WTC11 (cell line): ENCODE measurements at regions not wholly inside any gene's neighbourhood (a gene's known extent, or its start where the extent isn't known, plus 50 kb on each side); places are given as distances from the start of the nearest gene placed in this dataset.

Experiments used
- ATAC-seq: fragments of 200-7000 bp; cut with Tn5 transposase; 2 replicates; pipeline ENCODE4 v1.10.0; 2021; ENCODE audit warnings: mild to moderate bottlenecking, moderate library complexity
- CTCF ChIA-PET: fragments of 300-600 bp; sonication (Branson Sonifier 250); formaldehyde crosslinking; loops from one replicate; lab custom pipeline; 2021; ENCODE audit warnings: antibody characterized with exemption; lab: Charles Lee
- POLR2A ChIA-PET: fragments of 350-600 bp; sonication (Branson Sonifier 250); formaldehyde crosslinking; loops from one replicate; lab custom pipeline; 2021; ENCODE audit warnings: antibody characterized with exemption; lab: Charles Lee
- DNase-seq: peaks from one replicate; pipeline ENCODE4 v3.0.0; 2021; ENCODE audit warnings: low spot score
- H3K27ac Mint-ChIP-seq: 2 replicates; pipeline ENCODE4 v1.8.0; 2021; ENCODE audit warnings: mixed read lengths
- H3K27me3 Mint-ChIP-seq: 2 replicates; pipeline ENCODE4 v1.8.0; 2021; ENCODE audit warnings: low read depth, mild to moderate bottlenecking, moderate library complexity, mixed read lengths
- H3K36me3 Mint-ChIP-seq: 2 replicates; pipeline ENCODE4 v1.8.0; 2021; ENCODE audit warnings: mixed read lengths
- H3K4me1 Mint-ChIP-seq: 2 replicates; pipeline ENCODE4 v1.8.0; 2022; ENCODE audit warnings: mixed read lengths
- H3K4me3 Mint-ChIP-seq: 2 replicates; pipeline ENCODE4 v1.8.0; 2021; ENCODE audit warnings: mild to moderate bottlenecking, moderate library complexity, mixed read lengths
- H3K9me3 Mint-ChIP-seq: 2 replicates; pipeline ENCODE4 v1.8.0; 2021; ENCODE audit warnings: mixed read lengths
- EMX1 ChIP-seq: fragments of 250-450 bp; sonication (Bioruptor Pico); IDR thresholded peaks from 2 replicates; pipeline ENCODE4 v1.8.0; 2021; ENCODE audit warnings: mild to moderate bottlenecking
- ESRRA ChIP-seq: sonication (generic); formaldehyde crosslinking; IDR thresholded peaks from 2 replicates; pipeline ENCODE4 v1.8.1; 2022; ENCODE audit warnings: mild to moderate bottlenecking, missing genetic modification reagents, borderline replicate concordance
- ETV6 ChIP-seq: sonication (generic); formaldehyde crosslinking; IDR thresholded peaks from 2 replicates; pipeline ENCODE4 v1.8.1; 2022; ENCODE audit warnings: mild to moderate bottlenecking, missing genetic modification reagents
- GABPB1 ChIP-seq: sonication (generic); formaldehyde crosslinking; IDR thresholded peaks from 2 replicates; pipeline ENCODE4 v1.8.1; 2023; ENCODE audit warnings: mild to moderate bottlenecking, missing genetic modification reagents
- GRHL2 ChIP-seq: fragments of 250-450 bp; sonication (Bioruptor Pico); IDR thresholded peaks from 2 replicates; pipeline ENCODE4 v1.8.0; 2022; ENCODE audit warnings: mild to moderate bottlenecking, moderate library complexity; ENCODE audit not compliant: insufficient replicate concordance, severe bottlenecking
- GTF2I ChIP-seq: fragments of 250-450 bp; sonication (Bioruptor Pico); conservative IDR thresholded peaks from 2 replicates; pipeline ENCODE4 v1.4.0; 2021; ENCODE audit warnings: mild to moderate bottlenecking
- HMGA2 ChIP-seq: fragments of 250-450 bp; sonication (Bioruptor Pico); IDR thresholded peaks from 2 replicates; pipeline ENCODE4 v1.4.0; 2021; ENCODE audit warnings: mild to moderate bottlenecking, moderate library complexity
- KAT7 ChIP-seq: sonication (generic); formaldehyde crosslinking; IDR thresholded peaks from 2 replicates; pipeline ENCODE4 v1.8.1; 2023; ENCODE audit warnings: missing genetic modification reagents, mild to moderate bottlenecking, borderline replicate concordance
- NR3C1 ChIP-seq: sonication (generic); formaldehyde crosslinking; conservative IDR thresholded peaks from 2 replicates; pipeline ENCODE4 v1.8.1; 2023; ENCODE audit warnings: low read depth, mild to moderate bottlenecking, missing genetic modification reagents
- OVOL2 ChIP-seq: fragments of 250-450 bp; sonication (Bioruptor Pico); IDR thresholded peaks from 2 replicates; pipeline ENCODE4 v1.9.0; 2021; ENCODE audit warnings: mild to moderate bottlenecking, borderline replicate concordance
- RORB ChIP-seq: fragments of 250-450 bp; sonication (Bioruptor Pico); IDR thresholded peaks from 2 replicates; pipeline ENCODE4 v1.9.0; 2021; ENCODE audit warnings: mild to moderate bottlenecking
- SOX15 ChIP-seq: fragments of 250-450 bp; sonication (Bioruptor Pico); IDR thresholded peaks from 2 replicates; pipeline ENCODE4 v1.9.0; 2021; ENCODE audit warnings: mild to moderate bottlenecking
- TCF7 ChIP-seq: sonication (generic); formaldehyde crosslinking; IDR thresholded peaks from 2 replicates; pipeline ENCODE4 v1.8.0; 2022; ENCODE audit warnings: mild to moderate bottlenecking, low read depth, missing genetic modification reagents, moderate library complexity
- TP53 ChIP-seq: sonication (generic); formaldehyde crosslinking; IDR thresholded peaks from 2 replicates; pipeline ENCODE4 v1.8.1; 2023; ENCODE audit warnings: mild to moderate bottlenecking, missing genetic modification reagents
- ZNF138 ChIP-seq: sonication (generic); formaldehyde crosslinking; conservative IDR thresholded peaks from 2 replicates; pipeline ENCODE4 v1.8.1; 2022; ENCODE audit warnings: mild to moderate bottlenecking, moderate library complexity, missing genetic modification reagents
- ZNF671 ChIP-seq: fragments of 250-450 bp; sonication (Bioruptor Pico); IDR thresholded peaks from 2 replicates; pipeline ENCODE4 v1.8.0; 2021; ENCODE audit warnings: mild to moderate bottlenecking
- TF ChIP-seq, protein P1 (sequence below): fragments of 250-450 bp; sonication (Bioruptor Pico); IDR thresholded peaks from 2 replicates; pipeline ENCODE4 v2.1.2; 2022; ENCODE audit warnings: mild to moderate bottlenecking, moderate library complexity
- TF ChIP-seq, protein P2 (sequence below): sonication (generic); formaldehyde crosslinking; IDR thresholded peaks from 2 replicates; pipeline ENCODE4 v1.8.0; 2023; ENCODE audit warnings: mild to moderate bottlenecking, missing genetic modification reagents
- TF ChIP-seq, protein P3 (sequence below): sonication (generic); formaldehyde crosslinking; IDR thresholded peaks from 2 replicates; pipeline ENCODE4 v1.8.1; 2022; ENCODE audit warnings: low read depth, missing genetic modification reagents, borderline replicate concordance
- TF ChIP-seq, protein P4 (sequence below): sonication (generic); formaldehyde crosslinking; IDR thresholded peaks from 2 replicates; pipeline ENCODE4 v1.8.1; 2023; ENCODE audit warnings: mild to moderate bottlenecking, missing genetic modification reagents, moderate library complexity
- TF ChIP-seq, protein P5 (sequence below): sonication (generic); formaldehyde crosslinking; IDR thresholded peaks from 2 replicates; pipeline ENCODE4 v1.8.0; 2022; ENCODE audit warnings: mild to moderate bottlenecking, missing genetic modification reagents
- TF ChIP-seq, protein P6 (sequence below): sonication (generic); formaldehyde crosslinking; IDR thresholded peaks from 2 replicates; pipeline ENCODE4 v1.8.0; 2023; ENCODE audit warnings: missing genetic modification reagents
- TF ChIP-seq, protein P7 (sequence below): sonication (generic); formaldehyde crosslinking; conservative IDR thresholded peaks from 2 replicates; pipeline ENCODE4 v1.8.1; 2022; ENCODE audit warnings: mild to moderate bottlenecking, missing genetic modification reagents

DNA sequence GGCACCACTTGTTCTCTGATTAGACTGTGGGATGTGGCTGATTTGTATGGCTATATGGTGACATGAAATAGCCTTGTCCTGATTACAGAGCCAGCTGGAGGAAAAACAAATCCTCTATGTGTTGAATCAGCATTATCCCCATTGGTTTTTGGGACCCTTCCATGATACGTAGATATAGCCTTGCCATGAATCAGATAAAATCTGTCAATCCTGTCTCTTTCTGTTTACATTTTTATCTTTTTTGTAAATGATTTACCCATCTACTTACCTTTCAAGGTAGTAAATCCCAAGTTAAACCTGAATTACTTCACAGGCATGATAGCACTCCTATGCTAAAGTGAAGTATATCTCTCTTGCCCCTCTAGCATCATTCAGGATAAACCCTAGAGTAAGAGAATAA lies 789.3 kb downstream of the TMTC2 start (continued):
- TF ChIP-seq, protein P1, sequence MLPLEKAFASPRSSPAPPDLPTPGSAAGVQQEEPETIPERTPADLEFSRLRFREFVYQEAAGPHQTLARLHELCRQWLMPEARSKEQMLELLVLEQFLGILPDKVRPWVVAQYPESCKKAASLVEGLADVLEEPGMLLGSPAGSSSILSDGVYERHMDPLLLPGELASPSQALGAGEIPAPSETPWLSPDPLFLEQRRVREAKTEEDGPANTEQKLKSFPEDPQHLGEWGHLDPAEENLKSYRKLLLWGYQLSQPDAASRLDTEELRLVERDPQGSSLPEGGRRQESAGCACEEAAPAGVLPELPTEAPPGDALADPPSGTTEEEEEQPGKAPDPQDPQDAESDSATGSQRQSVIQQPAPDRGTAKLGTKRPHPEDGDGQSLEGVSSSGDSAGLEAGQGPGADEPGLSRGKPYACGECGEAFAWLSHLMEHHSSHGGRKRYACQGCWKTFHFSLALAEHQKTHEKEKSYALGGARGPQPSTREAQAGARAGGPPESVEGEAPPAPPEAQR (CRISPR knock-in tag): no peak
- no peak for TF ChIP-seq ETV6

DNA sequence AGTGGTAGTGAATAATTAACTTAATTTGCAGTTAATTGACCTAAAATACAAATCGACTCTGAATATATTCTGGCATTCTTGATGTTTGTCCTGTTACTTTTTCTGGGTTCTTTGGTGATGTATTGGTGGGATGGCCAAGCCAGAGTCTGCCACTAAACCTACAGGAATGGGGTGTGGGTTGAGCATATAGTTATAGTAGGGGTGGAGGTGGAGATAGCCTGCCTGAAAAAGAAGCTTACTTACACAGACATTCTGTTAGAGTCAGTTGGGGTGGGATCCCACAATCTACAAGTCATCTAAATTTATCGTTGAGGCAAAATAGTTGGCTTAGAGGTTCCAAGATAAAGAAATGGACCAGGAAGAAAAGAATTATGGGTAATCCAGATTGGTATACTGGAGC lies 787.7 kb downstream of the TMTC2 start:
- Mint-ChIP-seq H3K9me3 (no peaks in the 10 kb centered on the region), H3K4me3 (no peak overlapping the region), H3K36me3 (no peaks in the 10 kb centered on the region), H3K4me1 (peaks cover 22% of the 10 kb centered on the region), H3K27ac (no peak overlapping the region), H3K27me3 (no peaks in the 10 kb centered on the region)
- TF ChIP-seq ESRRA (CRISPR knock-in tag): no peak
- TF ChIP-seq, protein P2, sequence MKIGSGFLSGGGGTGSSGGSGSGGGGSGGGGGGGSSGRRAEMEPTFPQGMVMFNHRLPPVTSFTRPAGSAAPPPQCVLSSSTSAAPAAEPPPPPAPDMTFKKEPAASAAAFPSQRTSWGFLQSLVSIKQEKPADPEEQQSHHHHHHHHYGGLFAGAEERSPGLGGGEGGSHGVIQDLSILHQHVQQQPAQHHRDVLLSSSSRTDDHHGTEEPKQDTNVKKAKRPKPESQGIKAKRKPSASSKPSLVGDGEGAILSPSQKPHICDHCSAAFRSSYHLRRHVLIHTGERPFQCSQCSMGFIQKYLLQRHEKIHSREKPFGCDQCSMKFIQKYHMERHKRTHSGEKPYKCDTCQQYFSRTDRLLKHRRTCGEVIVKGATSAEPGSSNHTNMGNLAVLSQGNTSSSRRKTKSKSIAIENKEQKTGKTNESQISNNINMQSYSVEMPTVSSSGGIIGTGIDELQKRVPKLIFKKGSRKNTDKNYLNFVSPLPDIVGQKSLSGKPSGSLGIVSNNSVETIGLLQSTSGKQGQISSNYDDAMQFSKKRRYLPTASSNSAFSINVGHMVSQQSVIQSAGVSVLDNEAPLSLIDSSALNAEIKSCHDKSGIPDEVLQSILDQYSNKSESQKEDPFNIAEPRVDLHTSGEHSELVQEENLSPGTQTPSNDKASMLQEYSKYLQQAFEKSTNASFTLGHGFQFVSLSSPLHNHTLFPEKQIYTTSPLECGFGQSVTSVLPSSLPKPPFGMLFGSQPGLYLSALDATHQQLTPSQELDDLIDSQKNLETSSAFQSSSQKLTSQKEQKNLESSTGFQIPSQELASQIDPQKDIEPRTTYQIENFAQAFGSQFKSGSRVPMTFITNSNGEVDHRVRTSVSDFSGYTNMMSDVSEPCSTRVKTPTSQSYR (CRISPR knock-in tag): no peak
- TF ChIP-seq, protein P3, sequence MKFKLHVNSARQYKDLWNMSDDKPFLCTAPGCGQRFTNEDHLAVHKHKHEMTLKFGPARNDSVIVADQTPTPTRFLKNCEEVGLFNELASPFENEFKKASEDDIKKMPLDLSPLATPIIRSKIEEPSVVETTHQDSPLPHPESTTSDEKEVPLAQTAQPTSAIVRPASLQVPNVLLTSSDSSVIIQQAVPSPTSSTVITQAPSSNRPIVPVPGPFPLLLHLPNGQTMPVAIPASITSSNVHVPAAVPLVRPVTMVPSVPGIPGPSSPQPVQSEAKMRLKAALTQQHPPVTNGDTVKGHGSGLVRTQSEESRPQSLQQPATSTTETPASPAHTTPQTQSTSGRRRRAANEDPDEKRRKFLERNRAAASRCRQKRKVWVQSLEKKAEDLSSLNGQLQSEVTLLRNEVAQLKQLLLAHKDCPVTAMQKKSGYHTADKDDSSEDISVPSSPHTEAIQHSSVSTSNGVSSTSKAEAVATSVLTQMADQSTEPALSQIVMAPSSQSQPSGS (CRISPR knock-in tag): no peak
- no peak for TF ChIP-seq NR3C1 (CRISPR knock-in tag)
- TF ChIP-seq TCF7 (CRISPR knock-in tag): no peak
- no peak for TF ChIP-seq ZNF138 (CRISPR knock-in tag)
- TF ChIP-seq ETV6: no peak
- TF ChIP-seq OVOL2 (CRISPR knock-in tag): no peak
- no peak for TF ChIP-seq SOX15 (CRISPR knock-in tag)
- TF ChIP-seq, protein P4, sequence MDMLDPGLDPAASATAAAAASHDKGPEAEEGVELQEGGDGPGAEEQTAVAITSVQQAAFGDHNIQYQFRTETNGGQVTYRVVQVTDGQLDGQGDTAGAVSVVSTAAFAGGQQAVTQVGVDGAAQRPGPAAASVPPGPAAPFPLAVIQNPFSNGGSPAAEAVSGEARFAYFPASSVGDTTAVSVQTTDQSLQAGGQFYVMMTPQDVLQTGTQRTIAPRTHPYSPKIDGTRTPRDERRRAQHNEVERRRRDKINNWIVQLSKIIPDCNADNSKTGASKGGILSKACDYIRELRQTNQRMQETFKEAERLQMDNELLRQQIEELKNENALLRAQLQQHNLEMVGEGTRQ: no peak
- no peak for TF ChIP-seq ZNF671 (CRISPR knock-in tag)
- TF ChIP-seq TP53 (CRISPR knock-in tag): no peak
- TF ChIP-seq, protein P5, sequence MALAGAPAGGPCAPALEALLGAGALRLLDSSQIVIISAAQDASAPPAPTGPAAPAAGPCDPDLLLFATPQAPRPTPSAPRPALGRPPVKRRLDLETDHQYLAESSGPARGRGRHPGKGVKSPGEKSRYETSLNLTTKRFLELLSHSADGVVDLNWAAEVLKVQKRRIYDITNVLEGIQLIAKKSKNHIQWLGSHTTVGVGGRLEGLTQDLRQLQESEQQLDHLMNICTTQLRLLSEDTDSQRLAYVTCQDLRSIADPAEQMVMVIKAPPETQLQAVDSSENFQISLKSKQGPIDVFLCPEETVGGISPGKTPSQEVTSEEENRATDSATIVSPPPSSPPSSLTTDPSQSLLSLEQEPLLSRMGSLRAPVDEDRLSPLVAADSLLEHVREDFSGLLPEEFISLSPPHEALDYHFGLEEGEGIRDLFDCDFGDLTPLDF (CRISPR knock-in tag): no peak
- TF ChIP-seq HMGA2: no peak
- TF ChIP-seq EMX1: no peak
- ChIA-PET CTCF (no interaction called here), POLR2A (no interaction called here)
- ATAC-seq (no peak), DNase-seq (no peak)

DNA sequence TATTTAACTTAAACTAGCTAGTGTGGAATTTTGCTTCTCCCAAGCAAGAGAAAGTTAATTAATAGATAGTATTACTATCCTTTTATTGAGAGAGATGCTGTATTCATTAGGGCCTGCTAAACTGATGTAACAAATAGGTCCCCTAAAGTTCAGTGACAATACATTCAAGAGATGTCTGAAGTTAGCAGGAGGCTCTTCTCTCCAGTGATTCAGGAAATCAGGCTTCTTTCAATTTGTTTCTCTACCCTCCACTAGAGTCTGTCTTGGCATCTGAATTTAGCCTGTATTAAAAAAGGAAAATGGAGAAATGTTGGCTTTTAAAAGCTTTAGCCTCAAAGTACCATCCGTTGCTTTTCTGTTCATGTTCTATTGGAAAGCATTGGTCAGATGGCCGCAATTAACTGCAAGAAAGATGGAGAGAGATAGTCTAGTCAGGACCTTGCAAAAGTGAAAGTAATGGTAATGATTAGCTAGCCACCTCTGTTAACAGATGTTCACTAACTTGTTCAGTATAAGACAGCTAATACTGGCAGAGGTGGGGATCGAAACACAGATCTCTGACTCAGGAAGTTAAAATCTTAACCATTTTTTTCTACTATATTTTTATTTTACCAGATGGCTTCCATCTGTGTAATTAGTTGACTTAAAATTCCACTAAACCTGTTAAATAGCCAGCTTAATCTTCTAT lies 786.8 kb downstream of the TMTC2 start:
- no peak for DNase-seq
- ChIA-PET POLR2A (no interaction called here), CTCF (interaction anchor here (1.5 kb wide), 1 partner anchor 350 kb away, joined by 4 read pairs; no protein-coding TSS in a partner anchor)
- ATAC-seq: no peak
- Mint-ChIP-seq H3K27ac (no peak overlapping the region), H3K4me1 (peaks cover 22% of the 10 kb centered on the region), H3K4me3 (no peak overlapping the region), H3K36me3 (no peaks in the 10 kb centered on the region), H3K9me3 (no peaks in the 10 kb centered on the region), H3K27me3 (no peaks in the 10 kb centered on the region)
- TF ChIP-seq, protein P6, sequence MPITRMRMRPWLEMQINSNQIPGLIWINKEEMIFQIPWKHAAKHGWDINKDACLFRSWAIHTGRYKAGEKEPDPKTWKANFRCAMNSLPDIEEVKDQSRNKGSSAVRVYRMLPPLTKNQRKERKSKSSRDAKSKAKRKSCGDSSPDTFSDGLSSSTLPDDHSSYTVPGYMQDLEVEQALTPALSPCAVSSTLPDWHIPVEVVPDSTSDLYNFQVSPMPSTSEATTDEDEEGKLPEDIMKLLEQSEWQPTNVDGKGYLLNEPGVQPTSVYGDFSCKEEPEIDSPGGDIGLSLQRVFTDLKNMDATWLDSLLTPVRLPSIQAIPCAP (CRISPR knock-in tag): no peak
- TF ChIP-seq GTF2I (CRISPR knock-in tag) (no peak), GABPB1 (CRISPR knock-in tag) (no peak), GRHL2 (CRISPR knock-in tag) (no peak), KAT7 (CRISPR knock-in tag) (no peak), RORB (CRISPR knock-in tag) (no peak)
- TF ChIP-seq, protein P7, sequence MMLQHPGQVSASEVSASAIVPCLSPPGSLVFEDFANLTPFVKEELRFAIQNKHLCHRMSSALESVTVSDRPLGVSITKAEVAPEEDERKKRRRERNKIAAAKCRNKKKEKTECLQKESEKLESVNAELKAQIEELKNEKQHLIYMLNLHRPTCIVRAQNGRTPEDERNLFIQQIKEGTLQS (CRISPR knock-in tag): no peak
